ENCODE measurements at regions not wholly inside any gene's neighbourhood (a gene's known extent, or its start where the extent isn't known, plus 50 kb on each side); places are given as distances from the start of the nearest gene placed in this dataset.
"Not testable (repeated sequence)": the region's sequence is repeated elsewhere in the genome, so short reads cannot be mapped to it uniquely, and the experiment has no call there.

DNA sequence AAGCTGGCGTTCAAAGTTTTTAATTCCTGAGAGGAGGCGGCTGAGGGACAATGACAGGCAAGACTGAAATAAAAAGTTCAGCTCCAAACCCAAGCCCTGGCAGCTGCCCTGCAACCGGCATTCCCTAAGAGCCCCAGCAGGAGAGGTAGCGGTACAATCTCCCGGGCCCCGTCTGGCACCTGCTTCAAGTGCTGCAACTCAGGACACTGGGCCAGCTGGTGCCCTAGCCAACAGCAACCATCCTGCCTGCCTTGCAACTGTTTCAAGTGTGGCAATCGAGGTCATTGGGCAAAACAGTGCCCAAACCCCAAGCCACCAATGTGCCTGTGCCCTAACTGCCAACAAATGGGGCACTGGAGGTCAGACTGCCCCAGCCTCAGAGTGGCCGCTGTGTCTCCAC is 268.8 kb downstream of the CDY2B start:
- H3K9me3 Mint-ChIP-seq, H3K27me3 Mint-ChIP-seq, H3K27ac Mint-ChIP-seq, H3K4me3 Mint-ChIP-seq, H3K36me3 Mint-ChIP-seq, H3K4me1 Mint-ChIP-seq: not testable (repeated sequence)

- H3K4me3 Mint-ChIP-seq, H3K4me1 Mint-ChIP-seq, H3K27me3 Mint-ChIP-seq, H3K36me3 Mint-ChIP-seq, H3K27ac Mint-ChIP-seq, H3K9me3 Mint-ChIP-seq: not testable (repeated sequence)
These were observed 269.4 kb downstream of the CDY2B start for GRCh38 chrY:17610649-17611048.

GRCh38 chrY:17607150-17607549 is 272.9 kb downstream of the CDY2B start:
- H3K27me3 Mint-ChIP-seq, H3K4me3 Mint-ChIP-seq, H3K27ac Mint-ChIP-seq, H3K36me3 Mint-ChIP-seq, H3K4me1 Mint-ChIP-seq, H3K9me3 Mint-ChIP-seq: not testable (repeated sequence)

GRCh38 chrY:17599263-17599662 is 280.8 kb downstream of the CDY2B start:
- not testable (repeated sequence) for H3K27me3 Mint-ChIP-seq, H3K4me1 Mint-ChIP-seq, H3K36me3 Mint-ChIP-seq, H3K4me3 Mint-ChIP-seq, H3K9me3 Mint-ChIP-seq, H3K27ac Mint-ChIP-seq

- H3K27ac Mint-ChIP-seq, H3K9me3 Mint-ChIP-seq, H3K36me3 Mint-ChIP-seq: not testable (repeated sequence)
These were observed 286.3 kb downstream of the CDY2B start for GRCh38 chrY:17593748-17594147.

GRCh38 chrY:17579956-17580519 is 300.0 kb downstream of the CDY2B start:
- not testable (repeated sequence) for H3K4me3 Mint-ChIP-seq, H3K36me3 Mint-ChIP-seq, H3K9me3 Mint-ChIP-seq, H3K4me1 Mint-ChIP-seq, H3K27me3 Mint-ChIP-seq, H3K27ac Mint-ChIP-seq

More at GRCh38 chrY:17593748-17594147, 286.3 kb downstream of the CDY2B start:
- H3K4me3 Mint-ChIP-seq, H3K4me1 Mint-ChIP-seq, H3K27me3 Mint-ChIP-seq: not testable (repeated sequence)

- not testable (repeated sequence) for H3K27ac Mint-ChIP-seq
These were observed 300.7 kb downstream of the CDY2B start for GRCh38 chrY:17579131-17579955.

GRCh38 chrY:17563114-17563513 is 316.9 kb downstream of the CDY2B start:
- H3K27ac Mint-ChIP-seq, H3K4me3 Mint-ChIP-seq: not testable (repeated sequence)

More at GRCh38 chrY:17579131-17579955, 300.7 kb downstream of the CDY2B start:
- not testable (repeated sequence) for H3K36me3 Mint-ChIP-seq, H3K27me3 Mint-ChIP-seq, H3K4me1 Mint-ChIP-seq, H3K9me3 Mint-ChIP-seq
- H3K4me3 Mint-ChIP-seq, result peak overlapping the region; percentile 11

More at GRCh38 chrY:17563114-17563513, 316.9 kb downstream of the CDY2B start:
- not testable (repeated sequence) for H3K9me3 Mint-ChIP-seq, H3K27me3 Mint-ChIP-seq, H3K36me3 Mint-ChIP-seq, H3K4me1 Mint-ChIP-seq

Data from activated naive CD4-positive, alpha-beta T cell treated with anti-CD3 and anti-CD28 coated beads, Interleukin-2, amount 50 U/mL, for 24 hours (primary cell).